NCI-H1105 treated with DMSO at 0.1 percent for 48 hours (cell line): ENCODE measurements at regions not wholly inside any gene's neighbourhood (a gene's known extent, or its start where the extent isn't known, plus 50 kb on each side); places are given as distances from the start of the nearest gene placed in this dataset.

ENCODE experiments used
- DNase-seq: peaks from one replicate; lab custom pipeline; 2025; lab: John Stamatoyannopoulos, UW

- DNase-seq: no peak
Measured at GRCh38 chr4:4693258-4693657, 151.4 kb upstream of the STX18 start.

GRCh38 chr4:4690854-4691253 lies 149.0 kb upstream of the STX18 start:
- DNase-seq: no peak

GRCh38 chr4:4689694-4690440 lies 148.0 kb upstream of the STX18 start:
- no peak for DNase-seq

- DNase-seq: no peak
Measured at GRCh38 chr4:4687935-4688727, 146.3 kb upstream of the STX18 start.

GRCh38 chr4:4687100-4687499 lies 145.3 kb upstream of the STX18 start:
- DNase-seq: no peak

GRCh38 chr4:4685810-4686795 lies 144.3 kb upstream of the STX18 start:
- no peak for DNase-seq

GRCh38 chr4:4681653-4682052 lies 139.8 kb upstream of the STX18 start:
- DNase-seq: no peak

GRCh38 chr4:4680758-4681157 lies 138.9 kb upstream of the STX18 start:
- DNase-seq: no peak

GRCh38 chr4:4680243-4680642 lies 138.4 kb upstream of the STX18 start:
- no peak for DNase-seq

GRCh38 chr4:4677556-4678522 lies 136.0 kb upstream of the STX18 start:
- no peak for DNase-seq

GRCh38 chr4:4675641-4676040 lies 133.8 kb upstream of the STX18 start:
- no peak for DNase-seq

- DNase-seq: no peak
Measured at GRCh38 chr4:4675051-4675581, 133.3 kb upstream of the STX18 start.

- DNase-seq: no peak
Measured at GRCh38 chr4:4673070-4673469, 131.2 kb upstream of the STX18 start.

GRCh38 chr4:4672402-4672801 lies 130.6 kb upstream of the STX18 start:
- DNase-seq: no peak

GRCh38 chr4:4671774-4672349 lies 130.0 kb upstream of the STX18 start:
- no peak for DNase-seq

- no peak for DNase-seq
Measured at GRCh38 chr4:4670869-4671268, 129.0 kb upstream of the STX18 start.

- no peak for DNase-seq
Measured at GRCh38 chr4:4668355-4669210, 126.7 kb upstream of the STX18 start.

- no peak for DNase-seq
Measured at GRCh38 chr4:4667622-4668081, 125.8 kb upstream of the STX18 start.
